ENCODE measurements at regions not wholly inside any gene's neighbourhood (a gene's known extent, or its start where the extent isn't known, plus 50 kb on each side); places are given as distances from the start of the nearest gene placed in this dataset.
A peak's percentile ranks its signal among the peaks of the same experiment; 100 is the strongest.

DNA sequence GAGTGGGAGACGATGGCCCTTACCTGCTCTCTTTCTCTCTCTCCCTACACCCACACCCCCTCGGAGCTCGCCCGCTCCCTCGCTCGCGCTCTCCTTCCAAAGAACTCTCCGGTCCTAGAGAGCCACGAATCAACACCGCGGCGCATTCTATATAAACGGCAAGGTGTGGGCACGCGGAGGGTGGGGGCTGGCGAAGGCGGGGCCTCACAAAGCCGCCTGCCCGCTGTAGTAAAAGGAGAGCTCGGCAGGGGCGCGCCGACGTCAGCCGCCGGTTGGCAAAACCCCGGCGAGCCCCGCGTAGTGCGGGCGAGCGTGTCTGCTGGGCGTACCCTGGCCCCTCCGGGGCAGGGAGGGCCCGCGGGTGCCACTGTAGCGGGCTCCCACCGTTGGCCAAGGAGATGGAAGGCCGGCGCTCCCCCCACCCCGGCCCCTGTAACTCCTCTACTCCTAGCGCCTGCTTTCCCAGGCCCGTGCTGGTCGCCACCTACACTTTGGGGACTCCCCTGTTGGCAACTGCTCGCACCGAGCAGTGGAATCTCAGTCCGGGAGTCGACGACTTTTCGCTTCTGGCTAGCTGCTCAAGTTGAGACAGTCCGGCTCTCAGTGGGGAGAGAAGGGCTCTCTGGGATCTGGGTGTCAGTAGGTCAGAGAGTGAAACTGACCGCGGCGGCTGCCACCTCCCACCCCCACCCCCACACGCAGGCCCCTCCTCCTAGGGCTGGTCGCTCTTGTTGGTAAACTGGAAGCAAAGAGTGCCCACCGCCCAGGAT, 325.5 kb upstream of the F9 start:
- DNase-seq (ENCODE audit: low spot score) (peak; percentile 69), ATAC-seq (peak; percentile 57)
- no peaks in the 10 kb centered on the region for H3K79me2 ChIP-seq (replicated peaks; ENCODE audit: insufficient read depth)
- H3K36me3 ChIP-seq (ENCODE audit: insufficient read depth), result no peaks in the 10 kb centered on the region
- Mint-ChIP-seq H3K36me3 (ENCODE audit: low read depth) (no peaks in the 10 kb centered on the region), H3K27ac (no peak overlapping the region), H3K27me3 (ENCODE audit: insufficient read depth, low read depth, poor library complexity) (peaks cover 47% of the 10 kb centered on the region), H3K4me1 (peaks cover 18% of the 10 kb centered on the region), H3K4me3 (peak overlapping the region; percentile 86), H3K9me3 (no peaks in the 10 kb centered on the region)
- TF ChIP-seq ZNF114 (CRISPR knock-in tag; IDR thresholded peaks at IDR 0.05) (no peak), POLR2AphosphoS5 (IDR thresholded peaks at IDR 0.05; ENCODE audit: low read depth) (no peak), STAT1 (IDR thresholded peaks at IDR 0.05; ENCODE audit: unreplicated experiment) (no peak), NANOG (IDR thresholded peaks at IDR 0.05; ENCODE audit: borderline replicate concordance) (no peak), CREB1 (CRISPR knock-in tag; IDR thresholded peaks at IDR 0.05; ENCODE audit: low read depth) (peak; percentile 71)
- H3K4me3 ChIP-seq, result peak overlapping the region; percentile 59
- H3K4me1 ChIP-seq (ENCODE audit: insufficient read depth), result peaks cover 8% of the 10 kb centered on the region; the same call in 1 of the 2 replicates
- no peaks in the 10 kb centered on the region for H3F3A ChIP-seq (replicated peaks; ENCODE audit: low read depth)
- peak overlapping the region; percentile 69; the same call in 1 of the 2 replicates for H2AFZ ChIP-seq
- H3K9me2 ChIP-seq (ENCODE audit: insufficient read depth), result no peaks in the 10 kb centered on the region
- H3K4me2 ChIP-seq, result peak overlapping the region; percentile 83
- no peak overlapping the region for H3K27ac ChIP-seq (ENCODE audit: low read depth)
- H4K20me1 ChIP-seq (replicated peaks; ENCODE audit: insufficient read depth), result no peaks in the 10 kb centered on the region
- peaks cover 96% of the 10 kb centered on the region for H3K27me3 ChIP-seq (ENCODE audit: insufficient read depth)

DNA sequence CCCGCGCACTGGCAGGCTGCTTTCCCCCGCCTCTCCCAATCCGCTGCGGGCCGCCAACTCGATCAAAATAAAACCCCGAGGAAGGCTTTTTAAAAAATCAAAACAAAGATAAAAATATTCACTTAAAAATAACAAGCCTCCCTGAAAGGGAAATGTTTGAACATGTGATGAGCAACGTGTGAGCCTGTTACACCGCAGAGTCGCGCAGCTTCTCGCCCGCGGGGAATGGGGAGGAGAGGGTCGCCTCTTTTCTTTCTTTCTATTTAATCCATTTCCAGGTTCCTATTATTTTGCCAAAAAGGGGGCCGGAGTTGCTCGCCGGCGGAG, 326.0 kb upstream of the F9 start:
- H2AFZ ChIP-seq, result peak overlapping the region; percentile 69
- peak; percentile 65 for TF ChIP-seq EZH2 (IDR thresholded peaks at IDR 0.05; ENCODE audit: low read depth, unreplicated experiment)
- TF ChIP-seq, protein P1, sequence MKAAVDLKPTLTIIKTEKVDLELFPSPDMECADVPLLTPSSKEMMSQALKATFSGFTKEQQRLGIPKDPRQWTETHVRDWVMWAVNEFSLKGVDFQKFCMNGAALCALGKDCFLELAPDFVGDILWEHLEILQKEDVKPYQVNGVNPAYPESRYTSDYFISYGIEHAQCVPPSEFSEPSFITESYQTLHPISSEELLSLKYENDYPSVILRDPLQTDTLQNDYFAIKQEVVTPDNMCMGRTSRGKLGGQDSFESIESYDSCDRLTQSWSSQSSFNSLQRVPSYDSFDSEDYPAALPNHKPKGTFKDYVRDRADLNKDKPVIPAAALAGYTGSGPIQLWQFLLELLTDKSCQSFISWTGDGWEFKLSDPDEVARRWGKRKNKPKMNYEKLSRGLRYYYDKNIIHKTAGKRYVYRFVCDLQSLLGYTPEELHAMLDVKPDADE (IDR thresholded peaks at IDR 0.05), result no peak
- no peak for DNase-seq (ENCODE audit: low spot score)
- Mint-ChIP-seq H3K36me3 (ENCODE audit: low read depth) (no peaks in the 10 kb centered on the region), H3K4me3 (peak overlapping the region; percentile 86), H3K4me1 (peaks cover 18% of the 10 kb centered on the region), H3K27ac (no peak overlapping the region), H3K9me3 (no peaks in the 10 kb centered on the region), H3K27me3 (ENCODE audit: insufficient read depth, low read depth, poor library complexity) (peaks cover 48% of the 10 kb centered on the region)
- no peaks in the 10 kb centered on the region for H3K79me2 ChIP-seq (replicated peaks; ENCODE audit: insufficient read depth)
- peak overlapping the region; percentile 83 for H3K4me2 ChIP-seq
- H3K36me3 ChIP-seq (ENCODE audit: insufficient read depth), result no peaks in the 10 kb centered on the region
- H3K9me2 ChIP-seq (ENCODE audit: insufficient read depth), result no peaks in the 10 kb centered on the region
- H3F3A ChIP-seq (replicated peaks; ENCODE audit: low read depth), result no peaks in the 10 kb centered on the region
- H3K4me1 ChIP-seq (ENCODE audit: insufficient read depth), result peaks cover 8% of the 10 kb centered on the region; the same call in 1 of the 2 replicates
- no peak for ATAC-seq
- no peak overlapping the region for H3K27ac ChIP-seq (ENCODE audit: low read depth)
- peak overlapping the region; percentile 59 for H3K4me3 ChIP-seq
- H3K27me3 ChIP-seq (ENCODE audit: insufficient read depth), result peaks cover 98% of the 10 kb centered on the region
- no peaks in the 10 kb centered on the region for H4K20me1 ChIP-seq (replicated peaks; ENCODE audit: insufficient read depth)

DNA sequence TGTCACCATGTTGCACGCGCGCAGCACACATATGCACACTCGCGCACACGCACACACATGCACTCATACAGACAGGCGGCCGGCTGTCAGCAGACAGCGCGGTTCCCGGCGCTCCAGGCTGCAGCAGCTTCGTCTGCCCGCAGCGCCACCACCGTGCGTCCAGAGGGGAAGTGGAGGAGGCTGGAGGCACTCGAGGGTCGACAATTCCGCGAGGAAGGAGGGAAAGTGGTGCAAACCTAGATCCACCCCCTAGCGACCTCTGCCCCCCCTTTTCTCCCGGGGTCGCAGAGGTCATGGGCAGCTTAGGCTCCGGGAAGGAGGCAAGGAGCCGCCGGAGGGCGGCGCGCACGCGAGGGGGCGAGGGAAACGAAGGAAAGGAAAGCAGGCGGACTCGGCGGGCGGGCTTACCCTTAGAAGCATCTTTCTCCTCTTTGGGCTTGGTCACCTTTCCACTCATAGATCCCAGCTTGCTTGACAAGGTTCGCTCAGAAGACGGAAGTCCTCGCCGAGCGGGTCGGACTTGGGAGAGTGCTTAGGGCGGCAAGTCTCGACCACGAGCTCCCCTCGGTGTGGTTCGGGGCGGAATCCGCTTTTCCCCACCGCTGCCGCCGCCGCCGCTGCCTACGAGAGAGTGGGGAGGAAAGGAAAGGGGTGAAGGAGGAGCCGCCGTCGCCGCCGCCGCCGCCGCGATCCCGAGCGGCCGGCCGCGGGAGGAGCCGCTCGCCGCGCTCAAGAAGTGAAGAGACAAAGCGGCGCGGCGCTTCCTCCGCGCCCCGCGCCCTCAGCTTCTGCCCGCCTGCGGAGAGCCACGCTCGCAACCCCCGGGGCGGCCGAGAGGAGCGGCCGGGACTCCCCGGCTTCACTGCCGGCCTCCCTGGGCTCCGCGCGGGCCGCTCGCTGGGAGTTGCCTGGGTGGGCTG, 326.6 kb upstream of the F9 start:
- H3K27me3 Mint-ChIP-seq (ENCODE audit: insufficient read depth, low read depth, poor library complexity), result peaks cover 51% of the 10 kb centered on the region

More for the DNA sequence above, 326.6 kb upstream of the F9 start:
- ATAC-seq (peak; percentile 44), DNase-seq (ENCODE audit: low spot score) (peak; percentile 13)
- peaks cover 98% of the 10 kb centered on the region for H3K27me3 ChIP-seq (ENCODE audit: insufficient read depth)
- peaks cover 8% of the 10 kb centered on the region; the same call in 1 of the 2 replicates for H3K4me1 ChIP-seq (ENCODE audit: insufficient read depth)
- peak overlapping the region; percentile 59 for H3K4me3 ChIP-seq
- H3K79me2 ChIP-seq (replicated peaks; ENCODE audit: insufficient read depth), result no peaks in the 10 kb centered on the region
- H3F3A ChIP-seq (replicated peaks; ENCODE audit: low read depth), result no peaks in the 10 kb centered on the region
- Mint-ChIP-seq H3K27ac (no peak overlapping the region), H3K9me3 (no peaks in the 10 kb centered on the region), H3K4me1 (peaks cover 18% of the 10 kb centered on the region), H3K4me3 (peak overlapping the region; percentile 86), H3K36me3 (ENCODE audit: low read depth) (no peaks in the 10 kb centered on the region)
- H4K20me1 ChIP-seq (replicated peaks; ENCODE audit: insufficient read depth), result no peaks in the 10 kb centered on the region
- peak overlapping the region; percentile 69 for H2AFZ ChIP-seq
- H3K4me2 ChIP-seq, result peak overlapping the region; percentile 83
- H3K27ac ChIP-seq (ENCODE audit: low read depth), result no peak overlapping the region
- H3K9me2 ChIP-seq (ENCODE audit: insufficient read depth), result no peaks in the 10 kb centered on the region
- TF ChIP-seq, protein P2, sequence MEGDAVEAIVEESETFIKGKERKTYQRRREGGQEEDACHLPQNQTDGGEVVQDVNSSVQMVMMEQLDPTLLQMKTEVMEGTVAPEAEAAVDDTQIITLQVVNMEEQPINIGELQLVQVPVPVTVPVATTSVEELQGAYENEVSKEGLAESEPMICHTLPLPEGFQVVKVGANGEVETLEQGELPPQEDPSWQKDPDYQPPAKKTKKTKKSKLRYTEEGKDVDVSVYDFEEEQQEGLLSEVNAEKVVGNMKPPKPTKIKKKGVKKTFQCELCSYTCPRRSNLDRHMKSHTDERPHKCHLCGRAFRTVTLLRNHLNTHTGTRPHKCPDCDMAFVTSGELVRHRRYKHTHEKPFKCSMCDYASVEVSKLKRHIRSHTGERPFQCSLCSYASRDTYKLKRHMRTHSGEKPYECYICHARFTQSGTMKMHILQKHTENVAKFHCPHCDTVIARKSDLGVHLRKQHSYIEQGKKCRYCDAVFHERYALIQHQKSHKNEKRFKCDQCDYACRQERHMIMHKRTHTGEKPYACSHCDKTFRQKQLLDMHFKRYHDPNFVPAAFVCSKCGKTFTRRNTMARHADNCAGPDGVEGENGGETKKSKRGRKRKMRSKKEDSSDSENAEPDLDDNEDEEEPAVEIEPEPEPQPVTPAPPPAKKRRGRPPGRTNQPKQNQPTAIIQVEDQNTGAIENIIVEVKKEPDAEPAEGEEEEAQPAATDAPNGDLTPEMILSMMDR (conservative IDR thresholded peaks at IDR 0.05; ENCODE audit: low read depth in 2 of 2), result peak in 1 of 2 experiments; percentile 0; a peak in 1 of 4 replicates
- TF ChIP-seq STAT1 (IDR thresholded peaks at IDR 0.05; ENCODE audit: unreplicated experiment) (no peak), EZH2 (IDR thresholded peaks at IDR 0.05; ENCODE audit: low read depth, unreplicated experiment) (peak; percentile 22)
- no peaks in the 10 kb centered on the region for H3K36me3 ChIP-seq (ENCODE audit: insufficient read depth)
